Central memory CD8-positive, alpha-beta T cell (primary cell): ENCODE measurements at regions not wholly inside any gene's neighbourhood (a gene's known extent, or its start where the extent isn't known, plus 50 kb on each side); places are given as distances from the start of the nearest gene placed in this dataset.

Experiments used
- ATAC-seq: fragments of 150-1000 bp; cut with Tn5 transposase; replicated peaks from 2 replicates; pipeline ENCODE4 v1.10.0; 2022; ENCODE audit warnings: mild to moderate bottlenecking, moderate FRiP score, moderate number of reproducible peaks; ENCODE audit not compliant: poor library complexity, severe bottlenecking; ENCODE audit errors: extremely low read depth
- DNase-seq, 2 donors: peaks; one replicate each; pipeline ENCODE4 v3.0.0; 2021; ENCODE audit warnings: low spot score in 2 of 2
- H3K27ac Mint-ChIP-seq: one replicate; pipeline ENCODE4 v1.8.0; 2022; ENCODE audit warnings: low read depth, mild to moderate bottlenecking, moderate library complexity, mixed read lengths
- H3K27me3 Mint-ChIP-seq: one replicate; pipeline ENCODE4 v1.8.0; 2022; ENCODE audit warnings: mixed read lengths
- H3K36me3 Mint-ChIP-seq: one replicate; pipeline ENCODE4 v1.8.0; 2022; ENCODE audit warnings: mild to moderate bottlenecking, moderate library complexity, mixed read lengths; ENCODE audit not compliant: insufficient read depth
- H3K4me1 Mint-ChIP-seq: one replicate; pipeline ENCODE4 v1.8.0; 2022; ENCODE audit warnings: mixed read lengths
- H3K4me3 Mint-ChIP-seq: one replicate; pipeline ENCODE4 v1.8.0; 2022; ENCODE audit warnings: mild to moderate bottlenecking, moderate library complexity, mixed read lengths
- H3K9me3 Mint-ChIP-seq: one replicate; pipeline ENCODE4 v1.8.0; 2022; ENCODE audit warnings: mixed read lengths

DNA sequence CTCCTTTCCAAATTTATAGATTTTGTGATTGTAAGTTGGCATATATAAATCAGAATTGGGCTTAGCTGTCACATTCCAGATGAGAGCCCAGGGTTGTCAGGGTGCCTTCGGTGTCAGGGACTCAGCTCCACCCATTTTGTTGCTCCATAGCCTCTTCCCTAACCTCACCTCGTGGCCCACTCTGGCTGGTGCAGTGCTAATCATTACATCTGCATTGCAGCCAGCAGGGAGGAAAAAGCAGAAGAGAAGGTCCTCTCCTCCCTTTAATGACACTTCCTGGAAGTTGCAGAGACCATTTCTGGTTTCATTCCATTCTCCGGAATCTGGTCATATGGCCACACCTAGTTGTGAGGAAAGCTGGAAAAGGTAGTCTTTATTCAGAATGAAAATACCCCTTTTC is 113.3 kb downstream of the CCT6B start:
- DNase-seq (no peak), ATAC-seq (no peak)
- H3K36me3 Mint-ChIP-seq, result no peaks in the 10 kb centered on the region
- no peak overlapping the region for H3K27ac Mint-ChIP-seq
- no peak overlapping the region for H3K4me3 Mint-ChIP-seq
- no peaks in the 10 kb centered on the region for H3K9me3 Mint-ChIP-seq
- H3K4me1 Mint-ChIP-seq, result no peaks in the 10 kb centered on the region
- peaks cover 6% of the 10 kb centered on the region for H3K27me3 Mint-ChIP-seq

DNA sequence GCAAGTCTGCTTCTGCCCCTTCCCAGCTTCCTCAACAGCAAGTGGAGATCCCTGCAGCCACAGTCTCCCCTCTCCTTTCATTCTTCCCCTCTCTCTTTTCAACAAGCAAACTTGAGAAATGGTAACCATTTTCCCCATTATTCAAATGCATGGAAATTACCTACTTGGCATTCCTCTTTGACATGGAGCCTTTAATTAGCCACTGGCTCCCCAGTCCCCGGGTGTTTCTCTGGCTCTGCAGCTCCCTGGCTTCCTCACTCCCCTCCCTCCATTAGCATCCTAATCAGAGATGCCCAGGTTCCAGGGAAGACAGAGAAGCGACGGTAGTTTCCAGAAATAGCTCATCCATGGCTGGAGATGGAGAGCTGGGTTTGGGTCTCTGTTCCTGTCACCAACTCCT is 116.0 kb downstream of the CCT6B start:
- Mint-ChIP-seq H3K9me3 (no peaks in the 10 kb centered on the region), H3K36me3 (no peaks in the 10 kb centered on the region), H3K4me1 (peaks cover 4% of the 10 kb centered on the region), H3K27me3 (peaks cover 6% of the 10 kb centered on the region), H3K27ac (no peak overlapping the region), H3K4me3 (no peak overlapping the region)
- DNase-seq, result no peak
- no peak for ATAC-seq

DNA sequence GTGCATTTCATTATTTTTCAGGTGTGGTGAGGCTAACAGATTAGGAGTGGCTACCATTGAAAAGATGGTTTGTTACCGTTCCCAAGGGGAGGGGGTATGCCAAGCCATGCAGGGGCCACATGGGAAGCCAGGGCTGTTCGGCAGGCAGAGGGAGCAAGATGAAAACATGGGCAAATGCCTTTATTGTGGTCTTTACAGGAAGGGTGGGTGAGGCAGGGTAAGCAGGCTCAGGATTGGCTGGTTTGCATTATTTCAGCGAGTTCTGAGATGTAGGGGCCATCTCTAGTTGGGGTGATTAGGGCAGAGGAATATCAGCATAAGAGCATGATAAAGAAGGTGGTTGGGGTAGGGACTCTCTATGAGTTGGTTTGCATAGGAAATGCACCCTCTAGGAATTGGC is 117.6 kb downstream of the CCT6B start:
- H3K27ac Mint-ChIP-seq, result no peak overlapping the region
- no peak for ATAC-seq
- peaks cover 6% of the 10 kb centered on the region for H3K4me1 Mint-ChIP-seq
- H3K4me3 Mint-ChIP-seq, result no peak overlapping the region
- H3K27me3 Mint-ChIP-seq, result peaks cover 6% of the 10 kb centered on the region
- DNase-seq, result no peak
- H3K9me3 Mint-ChIP-seq, result no peaks in the 10 kb centered on the region
- no peaks in the 10 kb centered on the region for H3K36me3 Mint-ChIP-seq

DNA sequence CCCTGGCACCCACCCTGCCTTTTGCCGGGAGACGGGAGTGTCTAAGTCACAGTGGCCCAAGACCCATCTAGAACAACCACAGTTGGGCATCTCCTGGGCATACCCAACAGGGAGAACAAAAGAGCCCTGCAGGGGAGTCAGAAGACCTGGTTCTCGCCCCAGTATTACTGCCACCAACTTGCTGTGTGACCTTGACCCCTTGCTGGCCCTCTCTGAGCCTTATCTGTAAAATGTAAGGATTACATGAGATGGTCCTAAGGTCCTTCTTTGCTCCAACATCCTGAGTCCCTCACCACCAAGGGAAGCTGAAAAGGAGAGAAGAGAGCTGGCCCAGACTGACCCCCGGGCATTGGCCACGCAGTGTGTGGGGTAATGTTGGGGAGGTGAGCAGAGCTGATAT is 119.0 kb downstream of the CCT6B start:
- no peaks in the 10 kb centered on the region for H3K9me3 Mint-ChIP-seq
- H3K4me3 Mint-ChIP-seq, result no peak overlapping the region
- peaks cover 6% of the 10 kb centered on the region for H3K4me1 Mint-ChIP-seq
- DNase-seq (no peak), ATAC-seq (no peak)
- H3K27me3 Mint-ChIP-seq, result peaks cover 13% of the 10 kb centered on the region
- no peaks in the 10 kb centered on the region for H3K36me3 Mint-ChIP-seq
- H3K27ac Mint-ChIP-seq, result no peak overlapping the region

DNA sequence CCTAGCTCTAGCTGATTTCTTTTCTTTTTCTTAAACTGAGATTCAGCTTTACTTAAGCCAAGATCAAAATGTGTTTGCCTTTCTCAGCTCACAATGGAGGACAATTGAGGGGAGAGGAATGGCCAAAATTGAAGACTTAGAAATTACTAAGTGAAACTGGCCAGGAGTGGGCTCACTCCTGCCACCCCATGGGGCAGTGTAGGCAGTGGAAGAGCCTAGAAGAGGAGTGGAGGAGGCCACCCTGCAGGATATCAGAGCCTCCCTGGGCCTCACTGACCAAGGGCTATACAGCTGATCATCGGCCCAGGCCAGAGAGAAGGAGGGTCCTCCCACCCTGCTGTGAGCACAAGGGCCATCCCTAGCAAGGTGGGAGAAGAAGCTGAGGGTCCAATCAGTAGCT is 119.8 kb downstream of the CCT6B start:
- ATAC-seq, result no peak

DNA sequence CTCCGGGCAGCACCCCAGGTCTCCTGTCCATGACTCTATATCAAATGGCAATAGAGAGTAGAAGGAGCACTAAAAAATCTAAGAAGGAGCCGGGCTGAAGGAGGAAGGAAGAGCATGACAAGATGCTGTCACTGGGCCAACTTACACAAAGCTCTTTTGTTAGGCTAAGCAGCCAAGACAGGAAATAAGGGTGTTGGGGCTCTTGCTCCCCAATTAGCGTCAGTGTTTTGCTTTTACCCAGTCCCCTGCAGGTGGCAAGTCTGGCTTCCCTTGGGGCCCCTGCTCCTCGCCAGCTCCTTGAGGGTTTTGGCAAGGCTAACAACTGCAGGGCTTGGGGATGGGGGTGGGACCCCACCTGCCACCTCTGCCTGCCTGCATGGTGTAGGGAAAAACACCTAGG is 120.5 kb downstream of the CCT6B start:
- H3K27ac Mint-ChIP-seq, result no peak overlapping the region
- H3K4me1 Mint-ChIP-seq, result peaks cover 6% of the 10 kb centered on the region
- ATAC-seq (no peak), DNase-seq (no peak)
- H3K9me3 Mint-ChIP-seq, result no peaks in the 10 kb centered on the region
- no peaks in the 10 kb centered on the region for H3K36me3 Mint-ChIP-seq
- no peak overlapping the region for H3K4me3 Mint-ChIP-seq
- H3K27me3 Mint-ChIP-seq, result peaks cover 27% of the 10 kb centered on the region

More for the DNA sequence above, 119.8 kb downstream of the CCT6B start:
- Mint-ChIP-seq H3K4me1 (peaks cover 6% of the 10 kb centered on the region), H3K4me3 (no peak overlapping the region), H3K27ac (no peak overlapping the region), H3K36me3 (no peaks in the 10 kb centered on the region), H3K27me3 (peaks cover 20% of the 10 kb centered on the region), H3K9me3 (no peaks in the 10 kb centered on the region)
- no peak for DNase-seq

DNA sequence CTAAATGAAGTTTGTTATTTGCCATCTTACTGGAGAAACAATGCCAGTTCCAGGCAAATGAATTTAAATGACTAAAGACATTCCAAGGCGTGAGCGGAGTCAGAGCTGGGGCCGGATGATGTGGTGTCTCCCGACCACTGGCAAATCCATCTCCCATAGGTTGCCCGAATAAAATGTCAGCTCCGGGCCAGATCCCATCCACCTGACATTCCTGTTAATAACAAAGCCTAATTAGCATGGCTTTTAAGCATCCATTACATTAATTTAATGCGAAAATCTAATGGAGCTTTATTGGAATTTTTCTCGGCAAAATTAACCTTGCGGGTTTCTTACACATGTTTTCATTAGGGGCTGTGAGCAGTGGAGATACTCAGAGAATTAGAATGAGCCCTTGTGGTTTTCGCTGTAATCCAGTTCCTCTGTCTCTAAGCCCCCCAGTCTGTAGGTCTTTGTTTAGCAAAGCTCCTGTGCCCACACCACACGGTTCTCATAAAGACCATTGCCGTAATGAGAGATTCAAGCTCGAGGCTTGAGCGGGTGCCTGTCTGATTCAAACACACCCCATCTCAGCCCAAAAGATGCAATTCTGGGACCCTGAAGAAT is 123.3 kb downstream of the CCT6B start:
- Mint-ChIP-seq H3K36me3 (no peaks in the 10 kb centered on the region), H3K4me3 (no peak overlapping the region), H3K9me3 (no peaks in the 10 kb centered on the region), H3K4me1 (peaks cover 6% of the 10 kb centered on the region), H3K27me3 (peaks cover 31% of the 10 kb centered on the region), H3K27ac (no peak overlapping the region)
- ATAC-seq (no peak), DNase-seq (no peak)

DNA sequence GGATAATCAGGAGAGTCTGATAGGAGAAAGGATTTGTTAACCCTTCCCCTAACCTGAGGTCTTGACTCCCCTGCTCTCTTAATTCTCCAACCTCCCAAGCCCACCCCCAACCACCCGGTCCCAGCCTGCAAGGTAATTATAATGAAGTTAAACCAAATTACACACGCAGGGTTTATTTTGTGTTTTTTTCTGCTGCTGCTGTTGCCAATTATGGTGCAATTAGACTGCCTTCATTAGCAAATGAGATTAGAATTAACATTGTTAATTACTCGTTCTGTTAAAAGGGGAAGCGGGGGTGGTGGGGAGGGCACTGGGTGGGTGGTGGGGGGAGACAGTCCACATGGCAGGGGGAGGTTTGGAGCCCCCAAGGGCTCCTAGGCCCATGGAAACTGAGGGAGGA is 128.9 kb downstream of the CCT6B start:
- no peak for ATAC-seq
- Mint-ChIP-seq H3K27ac (no peak overlapping the region), H3K4me3 (no peak overlapping the region), H3K9me3 (no peaks in the 10 kb centered on the region), H3K27me3 (peaks cover 60% of the 10 kb centered on the region), H3K4me1 (no peaks in the 10 kb centered on the region), H3K36me3 (no peaks in the 10 kb centered on the region)
- DNase-seq, result no peak

DNA sequence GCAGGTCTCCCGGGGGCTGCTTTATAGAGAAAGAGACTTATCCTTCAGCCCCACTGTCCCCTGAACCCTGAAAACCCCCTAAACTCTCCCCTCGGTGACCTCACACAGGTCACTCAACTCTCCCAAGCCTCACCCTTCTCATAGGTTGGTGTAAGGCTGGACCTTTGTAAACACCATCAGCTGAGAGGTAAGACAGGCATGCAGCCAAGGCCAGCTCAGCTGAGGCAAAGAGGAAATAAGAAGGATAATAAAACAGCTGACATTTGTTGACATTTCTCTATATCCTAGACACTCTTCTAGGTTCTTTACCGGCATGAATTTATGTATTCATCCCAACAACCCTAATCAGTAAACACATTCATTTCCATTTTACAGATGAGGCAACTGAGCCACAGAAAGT is 134.3 kb downstream of the CCT6B start:
- DNase-seq, result no peak
- no peak overlapping the region for H3K4me3 Mint-ChIP-seq
- H3K27ac Mint-ChIP-seq, result no peak overlapping the region
- H3K4me1 Mint-ChIP-seq, result no peaks in the 10 kb centered on the region
- no peaks in the 10 kb centered on the region for H3K9me3 Mint-ChIP-seq
- H3K27me3 Mint-ChIP-seq, result peaks cover 62% of the 10 kb centered on the region
- peaks cover 2% of the 10 kb centered on the region for H3K36me3 Mint-ChIP-seq
- ATAC-seq, result no peak

DNA sequence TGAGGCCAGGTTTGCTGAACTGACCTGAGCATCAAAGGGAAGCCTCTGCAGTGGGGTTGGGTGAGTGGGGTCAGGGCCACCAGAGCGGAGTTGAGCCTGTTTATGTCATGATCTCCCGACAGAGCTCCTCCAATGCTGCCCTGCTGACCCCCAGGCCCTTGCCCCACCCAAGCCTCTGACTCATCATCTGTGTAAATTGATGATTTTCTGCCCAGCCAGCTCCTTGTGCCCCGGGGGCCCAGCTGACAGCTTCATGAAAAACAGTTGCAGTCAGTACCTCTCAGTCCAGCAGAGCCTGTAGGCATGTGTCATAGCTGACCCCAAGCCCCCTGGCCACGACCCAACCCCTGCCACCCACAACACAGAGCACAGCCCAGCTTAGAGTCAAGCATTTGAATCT is 134.9 kb downstream of the CCT6B start:
- H3K4me1 Mint-ChIP-seq, result no peaks in the 10 kb centered on the region
- ATAC-seq (no peak), DNase-seq (no peak)
- no peaks in the 10 kb centered on the region for H3K9me3 Mint-ChIP-seq
- peaks cover 2% of the 10 kb centered on the region for H3K36me3 Mint-ChIP-seq
- peaks cover 56% of the 10 kb centered on the region for H3K27me3 Mint-ChIP-seq
- no peak overlapping the region for H3K4me3 Mint-ChIP-seq
- H3K27ac Mint-ChIP-seq, result no peak overlapping the region

DNA sequence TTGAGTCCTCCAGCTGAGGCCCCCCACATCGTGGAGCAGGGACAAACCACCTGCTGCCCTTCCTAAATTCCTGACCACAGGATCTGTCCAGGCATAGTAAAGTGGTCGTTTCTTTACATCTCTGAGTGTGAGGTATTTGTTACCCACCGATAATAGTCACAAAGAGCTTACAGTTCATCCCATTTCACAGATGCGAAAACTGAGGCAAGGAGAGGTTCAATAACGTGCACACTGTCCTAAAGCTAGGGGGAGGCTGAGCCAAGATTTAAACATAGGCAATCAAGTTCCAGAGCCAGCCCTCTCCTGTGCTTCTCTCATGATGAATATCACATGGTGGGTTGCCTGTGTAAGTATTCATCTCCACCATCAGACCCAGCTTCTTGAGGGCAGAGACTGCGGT is 135.4 kb downstream of the CCT6B start:
- Mint-ChIP-seq H3K4me1 (no peaks in the 10 kb centered on the region), H3K9me3 (no peaks in the 10 kb centered on the region), H3K27ac (no peak overlapping the region), H3K4me3 (no peak overlapping the region), H3K36me3 (peaks cover 2% of the 10 kb centered on the region), H3K27me3 (peaks cover 56% of the 10 kb centered on the region)
- no peak for DNase-seq
- no peak for ATAC-seq

DNA sequence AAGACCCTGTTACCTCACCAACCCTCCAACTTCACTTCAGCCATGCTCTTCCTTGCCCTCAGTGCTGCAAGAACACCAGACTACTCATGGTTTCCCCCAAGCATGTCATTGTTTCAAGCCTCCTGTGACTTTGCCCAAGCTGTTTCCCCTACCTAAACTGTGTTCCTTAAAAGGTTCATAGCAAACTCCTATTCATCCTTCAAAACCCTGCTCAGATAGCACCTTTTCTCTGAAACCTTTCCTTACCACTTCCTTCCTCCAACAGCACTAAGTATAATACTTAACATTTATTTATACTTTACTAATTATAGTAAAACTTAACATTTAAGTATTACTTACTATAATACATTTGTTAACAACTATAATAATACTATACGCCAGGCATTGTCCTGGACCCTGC is 136.2 kb downstream of the CCT6B start:
- Mint-ChIP-seq H3K9me3 (no peaks in the 10 kb centered on the region), H3K36me3 (peaks cover 2% of the 10 kb centered on the region), H3K4me1 (no peaks in the 10 kb centered on the region), H3K27me3 (peaks cover 54% of the 10 kb centered on the region), H3K27ac (no peak overlapping the region), H3K4me3 (no peak overlapping the region)
- no peak for DNase-seq
- ATAC-seq, result no peak

DNA sequence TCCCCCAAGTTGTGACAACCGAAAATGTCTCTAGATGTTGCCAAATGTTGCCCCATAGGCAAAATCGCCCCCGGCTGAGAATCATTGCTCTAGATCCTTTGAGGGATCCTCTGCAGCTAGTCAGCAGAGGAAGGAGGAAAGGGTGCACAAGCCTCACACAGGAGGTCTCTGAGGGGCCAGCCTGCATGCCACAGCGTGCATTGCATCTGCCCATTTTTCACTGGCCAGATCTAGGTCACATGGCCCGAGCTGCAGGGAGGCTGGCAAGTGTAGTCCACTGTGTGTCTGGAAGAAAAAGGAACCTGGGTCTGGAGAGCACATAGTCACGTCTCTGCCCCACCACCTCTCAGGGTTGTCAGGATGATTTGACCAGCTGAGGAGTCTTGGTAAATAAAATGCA is 138.2 kb downstream of the CCT6B start:
- Mint-ChIP-seq H3K36me3 (peaks cover 2% of the 10 kb centered on the region), H3K27me3 (peaks cover 44% of the 10 kb centered on the region), H3K4me3 (no peak overlapping the region), H3K27ac (no peak overlapping the region), H3K4me1 (no peaks in the 10 kb centered on the region), H3K9me3 (no peaks in the 10 kb centered on the region)
- DNase-seq, result no peak
- no peak for ATAC-seq
